ENCODE measurements at regions not wholly inside any gene's neighbourhood (a gene's known extent, or its start where the extent isn't known, plus 50 kb on each side); places are given as distances from the start of the nearest gene placed in this dataset.

DNA sequence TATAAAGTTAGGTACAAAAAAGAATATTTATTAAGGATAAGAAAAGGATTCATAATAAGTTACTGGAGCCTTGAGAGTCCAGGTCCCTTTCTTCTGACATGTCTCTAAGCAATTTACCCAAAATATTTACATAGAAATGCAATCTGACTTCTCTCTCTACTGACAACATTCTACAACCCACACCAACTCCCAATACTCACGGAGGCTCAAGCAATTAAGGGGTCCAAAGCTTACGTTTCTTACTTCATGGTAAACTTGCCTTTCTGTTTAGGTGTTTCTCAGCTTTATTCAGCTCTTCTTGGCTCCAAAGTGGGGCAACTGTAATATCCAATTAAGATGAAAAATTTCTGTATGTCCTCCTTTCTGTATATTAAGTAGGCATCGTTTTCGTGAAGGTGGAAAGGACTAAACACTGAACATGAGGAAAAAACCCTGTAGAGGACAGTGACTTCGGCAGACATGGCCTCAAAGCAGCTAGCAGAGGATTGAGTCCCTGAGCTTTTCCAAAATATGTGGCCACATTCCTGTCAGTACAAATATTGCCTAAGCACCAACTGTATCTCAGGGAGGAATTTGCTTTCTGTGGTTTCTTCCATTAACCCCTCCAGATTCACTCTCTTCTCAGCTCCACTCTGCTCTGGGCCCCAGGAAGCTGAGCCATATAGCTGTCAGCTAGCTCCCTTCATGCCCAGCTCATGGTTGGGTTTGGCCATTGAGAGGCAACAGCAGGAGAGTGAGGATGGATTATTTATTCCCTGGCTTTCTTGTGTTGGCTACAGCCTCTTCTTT, 67.9 kb upstream of the GLS start:
- TF ChIP-seq GATA3 (IDR thresholded peaks at IDR 0.05; ENCODE audit: low read depth, low read length), result no peak
- TF ChIP-seq GATA2 (IDR thresholded peaks at IDR 0.05; ENCODE audit: low read depth, low read length), result no peak

Measured in SH-SY5Y (cell line).